ENCODE measurements at regions not wholly inside any gene's neighbourhood (a gene's known extent, or its start where the extent isn't known, plus 50 kb on each side); places are given as distances from the start of the nearest gene placed in this dataset.

GRCh38 chr4:3834186-3834662 is 68.0 kb downstream of the ADRA2C start:
- TF ChIP-seq, protein P1, sequence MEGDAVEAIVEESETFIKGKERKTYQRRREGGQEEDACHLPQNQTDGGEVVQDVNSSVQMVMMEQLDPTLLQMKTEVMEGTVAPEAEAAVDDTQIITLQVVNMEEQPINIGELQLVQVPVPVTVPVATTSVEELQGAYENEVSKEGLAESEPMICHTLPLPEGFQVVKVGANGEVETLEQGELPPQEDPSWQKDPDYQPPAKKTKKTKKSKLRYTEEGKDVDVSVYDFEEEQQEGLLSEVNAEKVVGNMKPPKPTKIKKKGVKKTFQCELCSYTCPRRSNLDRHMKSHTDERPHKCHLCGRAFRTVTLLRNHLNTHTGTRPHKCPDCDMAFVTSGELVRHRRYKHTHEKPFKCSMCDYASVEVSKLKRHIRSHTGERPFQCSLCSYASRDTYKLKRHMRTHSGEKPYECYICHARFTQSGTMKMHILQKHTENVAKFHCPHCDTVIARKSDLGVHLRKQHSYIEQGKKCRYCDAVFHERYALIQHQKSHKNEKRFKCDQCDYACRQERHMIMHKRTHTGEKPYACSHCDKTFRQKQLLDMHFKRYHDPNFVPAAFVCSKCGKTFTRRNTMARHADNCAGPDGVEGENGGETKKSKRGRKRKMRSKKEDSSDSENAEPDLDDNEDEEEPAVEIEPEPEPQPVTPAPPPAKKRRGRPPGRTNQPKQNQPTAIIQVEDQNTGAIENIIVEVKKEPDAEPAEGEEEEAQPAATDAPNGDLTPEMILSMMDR (optimal IDR thresholded peaks at IDR 0.05 in 1 of 3, IDR thresholded peaks at IDR 0.05 in 1 of 3, conservative IDR thresholded peaks at IDR 0.05 in 1 of 3; ENCODE audit: extremely low read depth in 1 of 3, insufficient read depth in 2 of 3, low read length in 3 of 3), result no peak
- no peak for TF ChIP-seq EZH2 (IDR thresholded peaks at IDR 0.05; ENCODE audit: low read length)
